Mesenchymal stem cell (in vitro differentiated cells and primary cell): ENCODE measurements at regions not wholly inside any gene's neighbourhood (a gene's known extent, or its start where the extent isn't known, plus 50 kb on each side); places are given as distances from the start of the nearest gene placed in this dataset.

ENCODE experiments used
- DNase-seq: peaks from one replicate; pipeline ENCODE4 v3.0.0-alpha.2; 2013
- H2AFZ ChIP-seq: one replicate; pipeline ENCODE4 v1.6.1; 2013; ENCODE audit warnings: low read depth, mild to moderate bottlenecking, control low read depth, inconsistent platforms, low read length, moderate library complexity
- H2AK5ac ChIP-seq: 2 replicates; pipeline ENCODE4 v1.6.1; 2013; ENCODE audit warnings: low read length, moderate library complexity, mild to moderate bottlenecking, inconsistent platforms; ENCODE audit not compliant: severe bottlenecking
- H2BK120ac ChIP-seq: one replicate; pipeline ENCODE4 v1.6.1; 2013; ENCODE audit warnings: low read depth, mild to moderate bottlenecking, inconsistent platforms, low read length, moderate library complexity
- H2BK12ac ChIP-seq, 2 experiments: one replicate each; pipeline ENCODE4 v1.6.1; 2013; ENCODE audit warnings: inconsistent platforms in 2 of 2, low read length in 2 of 2, mild to moderate bottlenecking in 2 of 2, moderate library complexity in 2 of 2, control low read depth in 1 of 2
- H2BK15ac ChIP-seq: one replicate; pipeline ENCODE4 v1.6.1; 2013; ENCODE audit warnings: mild to moderate bottlenecking, low read depth, inconsistent platforms; ENCODE audit not compliant: poor library complexity, severe bottlenecking
- H2BK5ac ChIP-seq: 2 replicates; pipeline ENCODE4 v1.6.1; 2013; ENCODE audit warnings: low read depth, mild to moderate bottlenecking, low read length, control low read depth, inconsistent platforms; ENCODE audit not compliant: poor library complexity, severe bottlenecking
- H3K14ac ChIP-seq, 2 experiments: one replicate each; pipeline ENCODE4 v1.6.1; 2013; ENCODE audit warnings: inconsistent platforms in 2 of 2, low read length in 2 of 2, control low read depth in 1 of 2, mild to moderate bottlenecking in 1 of 2, moderate library complexity in 1 of 2
- H3K18ac ChIP-seq, 2 experiments: one replicate each; pipeline ENCODE4 v1.6.1; 2013; ENCODE audit warnings: inconsistent platforms in 2 of 2, low read length in 2 of 2, control low read depth in 1 of 2, low read depth in 1 of 2, mild to moderate bottlenecking in 1 of 2
- H3K23ac ChIP-seq, 2 experiments: one replicate each; pipeline ENCODE4 v1.6.1; 2013; ENCODE audit warnings: inconsistent platforms in 2 of 2, low read length in 2 of 2, mild to moderate bottlenecking in 2 of 2, moderate library complexity in 2 of 2, control low read depth in 1 of 2
- H3K27ac ChIP-seq: 2 replicates; pipeline ENCODE4 v1.5.1; 2013; ENCODE audit warnings: mild to moderate bottlenecking, moderate library complexity, low read length, control low read depth, inconsistent platforms; ENCODE audit not compliant: poor library complexity, severe bottlenecking
- H3K27me3 ChIP-seq, 2 experiments: 2 replicates each; pipeline versions ENCODE4 v1.6.1 to v1.7.0; 2013; ENCODE audit warnings: low read length in 2 of 2, mild to moderate bottlenecking in 2 of 2, moderate library complexity in 2 of 2, control low read depth in 1 of 2, inconsistent platforms in 1 of 2; ENCODE audit not compliant: control insufficient read depth in 1 of 2, insufficient read depth in 1 of 2
- H3K36me3 ChIP-seq, 2 experiments: 2 replicates each; pipeline versions ENCODE4 v1.6.1 to v1.7.0; 2013; ENCODE audit warnings: low read length in 2 of 2, control low read depth in 1 of 2, inconsistent platforms in 1 of 2, low read depth in 1 of 2, mild to moderate bottlenecking in 1 of 2; ENCODE audit not compliant: insufficient read depth in 2 of 2, control insufficient read depth in 1 of 2
- H3K4ac ChIP-seq, 2 experiments: one replicate each; pipeline ENCODE4 v1.6.1; 2013; ENCODE audit warnings: inconsistent platforms in 2 of 2, low read length in 2 of 2, mild to moderate bottlenecking in 2 of 2, moderate library complexity in 2 of 2, control low read depth in 1 of 2, low read depth in 1 of 2
- H3K4me1 ChIP-seq: 2 replicates; pipeline ENCODE4 v1.6.1; 2013; ENCODE audit warnings: low read depth, low read length, control low read depth; ENCODE audit not compliant: control insufficient read depth, insufficient read depth
- H3K4me2 ChIP-seq: 2 replicates; pipeline ENCODE4 v1.6.1; 2013; ENCODE audit warnings: low read length, mild to moderate bottlenecking, inconsistent platforms; ENCODE audit not compliant: poor library complexity, severe bottlenecking
- H3K4me3 ChIP-seq, 2 experiments: 2 replicates each; pipeline versions ENCODE4 v1.5.1 to v1.7.0; 2013; ENCODE audit warnings: low read length in 2 of 2, mild to moderate bottlenecking in 2 of 2, control low read depth in 1 of 2, low read depth in 1 of 2; ENCODE audit not compliant: insufficient read depth in 1 of 2
- H3K79me1 ChIP-seq: replicated peaks from 2 replicates; pipeline ENCODE4 v1.6.1; 2013; ENCODE audit warnings: mild to moderate bottlenecking, control low read depth, low read length, inconsistent platforms; ENCODE audit not compliant: poor library complexity, severe bottlenecking
- H3K9ac ChIP-seq: 2 replicates; pipeline ENCODE4 v1.7.0; 2013; ENCODE audit warnings: mild to moderate bottlenecking, low read length, moderate library complexity
- H3K9me3 ChIP-seq: 2 replicates; pipeline ENCODE4 v1.7.0; 2013; ENCODE audit warnings: mild to moderate bottlenecking, low read length; ENCODE audit not compliant: control insufficient read depth
- H4K8ac ChIP-seq: one replicate; pipeline ENCODE4 v1.6.1; 2013; ENCODE audit warnings: inconsistent platforms, mild to moderate bottlenecking, low read length, moderate library complexity
- H4K91ac ChIP-seq: one replicate; pipeline ENCODE4 v1.6.1; 2013; ENCODE audit warnings: mild to moderate bottlenecking, low read length, inconsistent platforms
- WGBS: methylation state at CpG from one replicate; pipeline ENCODE4 v1.1.7; 2013; ENCODE audit warnings: mixed read lengths; 5-methylcytosine and 5-hydroxymethylcytosine counted together

GRCh38 chr3:106303766-106304165 is 435.0 kb upstream of the CBLB start:
- H4K91ac ChIP-seq: no peak overlapping the region
- no peak overlapping the region for H2BK5ac ChIP-seq
- H3K14ac ChIP-seq: no peak overlapping the region
- H3K18ac ChIP-seq: no peak overlapping the region
- H3K4me2 ChIP-seq: no peak overlapping the region
- no peak overlapping the region for H3K4me3 ChIP-seq
- H2BK12ac ChIP-seq: no peak overlapping the region
- no peaks in the 10 kb centered on the region for H3K36me3 ChIP-seq
- no peak overlapping the region for H4K8ac ChIP-seq
- H2BK120ac ChIP-seq: no peak overlapping the region
- no peaks in the 10 kb centered on the region for H3K9me3 ChIP-seq
- no peaks in the 10 kb centered on the region for H3K79me1 ChIP-seq
- H3K4me1 ChIP-seq: no peaks in the 10 kb centered on the region
- H3K23ac ChIP-seq: no peak overlapping the region
- no peak overlapping the region for H2AK5ac ChIP-seq
- no peak for DNase-seq
- no peak overlapping the region for H3K4ac ChIP-seq
- no peaks in the 10 kb centered on the region for H3K27me3 ChIP-seq
- H2AFZ ChIP-seq: no peak overlapping the region
- no peak overlapping the region for H3K9ac ChIP-seq
- H2BK15ac ChIP-seq: no peak overlapping the region
- H3K27ac ChIP-seq: no peak overlapping the region

GRCh38 chr3:106305127-106305526 is 436.3 kb upstream of the CBLB start:
- no peak overlapping the region for H4K91ac ChIP-seq
- H2AK5ac ChIP-seq: no peak overlapping the region
- H3K18ac ChIP-seq: no peak overlapping the region
- no peak overlapping the region for H3K4me2 ChIP-seq
- no peak overlapping the region for H3K4me3 ChIP-seq
- H3K4ac ChIP-seq: no peak overlapping the region
- H2BK12ac ChIP-seq: no peak overlapping the region
- no peak overlapping the region for H4K8ac ChIP-seq
- H2BK120ac ChIP-seq: no peak overlapping the region
- no peaks in the 10 kb centered on the region for H3K36me3 ChIP-seq
- H3K27ac ChIP-seq: no peak overlapping the region
- H3K79me1 ChIP-seq: no peaks in the 10 kb centered on the region
- H3K27me3 ChIP-seq: no peaks in the 10 kb centered on the region
- no peaks in the 10 kb centered on the region for H3K9me3 ChIP-seq
- H2BK5ac ChIP-seq: no peak overlapping the region
- H3K4me1 ChIP-seq: no peaks in the 10 kb centered on the region
- no peak overlapping the region for H2AFZ ChIP-seq
- WGBS: 82% methylated on average over 2 of the region's 2 CpGs
- no peak overlapping the region for H3K14ac ChIP-seq
- H3K23ac ChIP-seq: no peak overlapping the region
- H2BK15ac ChIP-seq: no peak overlapping the region
- no peak for DNase-seq
- H3K9ac ChIP-seq: no peak overlapping the region

GRCh38 chr3:106305882-106306435 is 437.1 kb upstream of the CBLB start:
- no peak for DNase-seq
- H3K18ac ChIP-seq: no peak overlapping the region
- no peak overlapping the region for H3K27ac ChIP-seq
- WGBS: 98% methylated on average over 1 of the region's 1 CpG
- no peak overlapping the region for H3K14ac ChIP-seq
- no peaks in the 10 kb centered on the region for H3K4me1 ChIP-seq
- H3K9me3 ChIP-seq: no peaks in the 10 kb centered on the region
- no peak overlapping the region for H4K8ac ChIP-seq
- H3K79me1 ChIP-seq: no peaks in the 10 kb centered on the region
- H3K4me2 ChIP-seq: no peak overlapping the region
- H2BK5ac ChIP-seq: no peak overlapping the region
- no peak overlapping the region for H2BK12ac ChIP-seq
- no peak overlapping the region for H2BK120ac ChIP-seq
- no peak overlapping the region for H3K4me3 ChIP-seq
- no peak overlapping the region for H4K91ac ChIP-seq
- no peak overlapping the region for H3K9ac ChIP-seq
- H3K4ac ChIP-seq: no peak overlapping the region
- H3K27me3 ChIP-seq: no peaks in the 10 kb centered on the region
- no peak overlapping the region for H2AFZ ChIP-seq
- no peak overlapping the region for H2AK5ac ChIP-seq
- no peaks in the 10 kb centered on the region for H3K36me3 ChIP-seq
- no peak overlapping the region for H2BK15ac ChIP-seq
- no peak overlapping the region for H3K23ac ChIP-seq

GRCh38 chr3:106309274-106309673 is 440.5 kb upstream of the CBLB start:
- no peak overlapping the region for H3K4me3 ChIP-seq
- no peak overlapping the region for H2AFZ ChIP-seq
- H3K23ac ChIP-seq: no peak overlapping the region
- H2BK15ac ChIP-seq: no peak overlapping the region
- H3K18ac ChIP-seq: no peak overlapping the region
- no peak overlapping the region for H3K4ac ChIP-seq
- 100% methylated on average over 1 of the region's 1 CpG for WGBS
- no peak overlapping the region for H3K4me2 ChIP-seq
- no peaks in the 10 kb centered on the region for H3K4me1 ChIP-seq
- no peak for DNase-seq
- H2BK5ac ChIP-seq: no peak overlapping the region
- no peak overlapping the region for H3K14ac ChIP-seq
- no peak overlapping the region for H2BK120ac ChIP-seq
- no peaks in the 10 kb centered on the region for H3K9me3 ChIP-seq
- H4K8ac ChIP-seq: no peak overlapping the region
- no peak overlapping the region for H3K27ac ChIP-seq
- H3K9ac ChIP-seq: no peak overlapping the region
- H2AK5ac ChIP-seq: no peak overlapping the region
- H3K79me1 ChIP-seq: no peaks in the 10 kb centered on the region
- no peaks in the 10 kb centered on the region for H3K36me3 ChIP-seq
- H2BK12ac ChIP-seq: no peak overlapping the region
- no peaks in the 10 kb centered on the region for H3K27me3 ChIP-seq
- no peak overlapping the region for H4K91ac ChIP-seq
